ENCODE measurements at regions not wholly inside any gene's neighbourhood (a gene's known extent, or its start where the extent isn't known, plus 50 kb on each side); places are given as distances from the start of the nearest gene placed in this dataset.

- Histone ChIP-seq H3K27ac (ENCODE audit: low read depth, low read length) (no peak overlapping the region), H3F3A (ENCODE audit: control insufficient read depth, insufficient read depth) (no peaks in the 10 kb centered on the region), H3K4me3 (ENCODE audit: low read length) (no peak overlapping the region), H4K20me1 (ENCODE audit: control insufficient read depth, insufficient read depth, low read depth, low read length) (no peaks in the 10 kb centered on the region), H3K36me3 (ENCODE audit: control insufficient read depth, low read length) (no peaks in the 10 kb centered on the region), H3K9me2 (replicated peaks; ENCODE audit: control insufficient read depth, low read length) (no peaks in the 10 kb centered on the region), H3K9me3 (ENCODE audit: control insufficient read depth, insufficient read depth, low read length) (no peaks in the 10 kb centered on the region), H3K79me2 (ENCODE audit: control insufficient read depth, low read length) (no peaks in the 10 kb centered on the region), H3K27me3 (ENCODE audit: control insufficient read depth, low read length) (no peaks in the 10 kb centered on the region; the same call in 1 of the 2 replicates), H3K4me1 (ENCODE audit: control insufficient read depth, low read length) (no peaks in the 10 kb centered on the region), H3K4me2 (ENCODE audit: low read length) (no peak overlapping the region)
- TF ChIP-seq CTCF (IDR thresholded peaks at IDR 0.05; ENCODE audit: low read depth, low read length, poor library complexity, severe bottlenecking) (no peak), EZH2phosphoT487 (IDR thresholded peaks at IDR 0.05; ENCODE audit: borderline replicate concordance, low read length) (no peak)
Measured at GRCh38 chr2:18159896-18160295, 281.4 kb downstream of the KCNS3 start.

- Histone ChIP-seq H3K36me3 (ENCODE audit: control insufficient read depth, low read length) (no peaks in the 10 kb centered on the region), H3F3A (ENCODE audit: control insufficient read depth, insufficient read depth) (no peaks in the 10 kb centered on the region), H3K79me2 (ENCODE audit: control insufficient read depth, low read length) (no peaks in the 10 kb centered on the region), H3K4me1 (ENCODE audit: control insufficient read depth, low read length) (no peaks in the 10 kb centered on the region), H3K9me3 (ENCODE audit: control insufficient read depth, insufficient read depth, low read length) (no peaks in the 10 kb centered on the region), H3K4me3 (ENCODE audit: low read length) (no peak overlapping the region), H3K27me3 (ENCODE audit: control insufficient read depth, low read length) (no peaks in the 10 kb centered on the region; the same call in 1 of the 2 replicates), H4K20me1 (ENCODE audit: control insufficient read depth, insufficient read depth, low read depth, low read length) (no peaks in the 10 kb centered on the region), H3K27ac (ENCODE audit: low read depth, low read length) (no peak overlapping the region), H3K4me2 (ENCODE audit: low read length) (no peak overlapping the region), H3K9me2 (replicated peaks; ENCODE audit: control insufficient read depth, low read length) (no peaks in the 10 kb centered on the region)
- no peak for TF ChIP-seq EZH2phosphoT487 (IDR thresholded peaks at IDR 0.05; ENCODE audit: borderline replicate concordance, low read length)
- no peak for TF ChIP-seq CTCF (IDR thresholded peaks at IDR 0.05; ENCODE audit: low read depth, low read length, poor library complexity, severe bottlenecking)
Measured at GRCh38 chr2:18156421-18156820, 278.0 kb downstream of the KCNS3 start.

GRCh38 chr2:18156002-18156401 lies 277.5 kb downstream of the KCNS3 start:
- Histone ChIP-seq H3K4me1 (ENCODE audit: control insufficient read depth, low read length) (no peaks in the 10 kb centered on the region), H3K79me2 (ENCODE audit: control insufficient read depth, low read length) (no peaks in the 10 kb centered on the region), H3K9me3 (ENCODE audit: control insufficient read depth, insufficient read depth, low read length) (no peaks in the 10 kb centered on the region), H3K4me3 (ENCODE audit: low read length) (no peak overlapping the region), H4K20me1 (ENCODE audit: control insufficient read depth, insufficient read depth, low read depth, low read length) (no peaks in the 10 kb centered on the region), H3K27me3 (ENCODE audit: control insufficient read depth, low read length) (no peaks in the 10 kb centered on the region; the same call in 1 of the 2 replicates), H3K4me2 (ENCODE audit: low read length) (no peak overlapping the region), H3F3A (ENCODE audit: control insufficient read depth, insufficient read depth) (no peaks in the 10 kb centered on the region), H3K9me2 (replicated peaks; ENCODE audit: control insufficient read depth, low read length) (no peaks in the 10 kb centered on the region), H3K27ac (ENCODE audit: low read depth, low read length) (no peak overlapping the region), H3K36me3 (ENCODE audit: control insufficient read depth, low read length) (no peaks in the 10 kb centered on the region)
- TF ChIP-seq CTCF (IDR thresholded peaks at IDR 0.05; ENCODE audit: low read depth, low read length, poor library complexity, severe bottlenecking) (no peak), EZH2phosphoT487 (IDR thresholded peaks at IDR 0.05; ENCODE audit: borderline replicate concordance, low read length) (no peak)
